Effector memory CD8-positive, alpha-beta T cell (primary cell): ENCODE measurements at regions not wholly inside any gene's neighbourhood (a gene's known extent, or its start where the extent isn't known, plus 50 kb on each side); places are given as distances from the start of the nearest gene placed in this dataset.

Experiments
- ATAC-seq: fragments of 150-1000 bp; cut with Tn5 transposase; replicated peaks from 2 replicates; pipeline ENCODE4 v1.10.0; 2021; ENCODE audit warnings: mild to moderate bottlenecking, moderate library complexity
- DNase-seq, 3 experiments: peaks; one replicate each; pipeline ENCODE4 v3.0.0; 2021
- H3K27ac Mint-ChIP-seq, 2 donors: one replicate each; pipeline ENCODE4 v1.8.0; 2022; ENCODE audit warnings: mild to moderate bottlenecking in 2 of 2, mixed read lengths in 2 of 2, moderate library complexity in 2 of 2
- H3K27me3 Mint-ChIP-seq, 2 donors: one replicate each; pipeline ENCODE4 v1.8.0; 2022; ENCODE audit warnings: mixed read lengths in 2 of 2
- H3K36me3 Mint-ChIP-seq: one replicate; pipeline ENCODE4 v1.8.0; 2022; ENCODE audit warnings: mild to moderate bottlenecking, moderate library complexity, mixed read lengths; ENCODE audit not compliant: insufficient read depth
- H3K4me1 Mint-ChIP-seq, 2 donors: one replicate each; pipeline ENCODE4 v1.8.0; 2022; ENCODE audit warnings: low read depth in 2 of 2, mixed read lengths in 2 of 2
- H3K4me3 Mint-ChIP-seq, 2 donors: one replicate each; pipeline ENCODE4 v1.8.0; 2022; ENCODE audit warnings: mild to moderate bottlenecking in 2 of 2, mixed read lengths in 2 of 2, moderate library complexity in 2 of 2
- H3K9me3 Mint-ChIP-seq, 2 donors: one replicate each; pipeline ENCODE4 v1.8.0; 2022; ENCODE audit warnings: mixed read lengths in 2 of 2

- no peaks in the 10 kb centered on the region for H3K4me1 Mint-ChIP-seq
- H3K36me3 Mint-ChIP-seq = peaks cover 3% of the 10 kb centered on the region
- ATAC-seq = no peak
- H3K27me3 Mint-ChIP-seq = peaks cover 48 to 87% of the 10 kb centered on the region in 2 donors
- no peaks in the 10 kb centered on the region for H3K9me3 Mint-ChIP-seq
- DNase-seq = no peak
- H3K4me3 Mint-ChIP-seq = no peak overlapping the region
- H3K27ac Mint-ChIP-seq = no peak overlapping the region
Observed at GRCh38 chr1:36658838-36659237, 176.1 kb upstream of the CSF3R start.

- no peaks in the 10 kb centered on the region for H3K4me1 Mint-ChIP-seq
- H3K27me3 Mint-ChIP-seq = peaks cover 55 to 94% of the 10 kb centered on the region in 2 donors
- peaks cover 3% of the 10 kb centered on the region for H3K36me3 Mint-ChIP-seq
Observed at GRCh38 chr1:36657826-36658225, 175.1 kb upstream of the CSF3R start.

GRCh38 chr1:36656838-36657237, 174.1 kb upstream of the CSF3R start:
- H3K27ac Mint-ChIP-seq = no peak overlapping the region
- DNase-seq = no peak

More at GRCh38 chr1:36657826-36658225, 175.1 kb upstream of the CSF3R start:
- DNase-seq (no peak), ATAC-seq (no peak)
- Mint-ChIP-seq H3K9me3 (no peaks in the 10 kb centered on the region), H3K4me3 (no peak overlapping the region), H3K27ac (no peak overlapping the region)

GRCh38 chr1:36656271-36656670, 173.6 kb upstream of the CSF3R start:
- no peak for ATAC-seq
- Mint-ChIP-seq H3K27me3 (peaks cover 60 to 95% of the 10 kb centered on the region in 2 donors), H3K27ac (no peak overlapping the region), H3K9me3 (no peaks in the 10 kb centered on the region), H3K36me3 (peaks cover 3% of the 10 kb centered on the region), H3K4me3 (no peak overlapping the region), H3K4me1 (peaks cover 0 to 4% of the 10 kb centered on the region in 2 donors)
- no peak for DNase-seq

More at GRCh38 chr1:36656838-36657237, 174.1 kb upstream of the CSF3R start:
- no peak for ATAC-seq
- H3K4me1 Mint-ChIP-seq = peaks cover 0 to 4% of the 10 kb centered on the region in 2 donors
- H3K36me3 Mint-ChIP-seq = peaks cover 3% of the 10 kb centered on the region
- no peaks in the 10 kb centered on the region for H3K9me3 Mint-ChIP-seq
- H3K4me3 Mint-ChIP-seq = no peak overlapping the region
- H3K27me3 Mint-ChIP-seq = peaks cover 57 to 95% of the 10 kb centered on the region in 2 donors

- Mint-ChIP-seq H3K36me3 (peaks cover 3% of the 10 kb centered on the region), H3K27me3 (peaks cover 63 to 95% of the 10 kb centered on the region in 2 donors), H3K4me3 (no peak overlapping the region), H3K27ac (no peak overlapping the region), H3K4me1 (peaks cover 7 to 11% of the 10 kb centered on the region in 2 donors), H3K9me3 (no peaks in the 10 kb centered on the region)
- ATAC-seq (no peak), DNase-seq (no peak)
Observed at GRCh38 chr1:36654586-36654985, 171.9 kb upstream of the CSF3R start.

GRCh38 chr1:36653850-36654249, 171.1 kb upstream of the CSF3R start:
- Mint-ChIP-seq H3K27me3 (peaks cover 57 to 90% of the 10 kb centered on the region in 2 donors), H3K36me3 (peaks cover 3% of the 10 kb centered on the region), H3K9me3 (no peaks in the 10 kb centered on the region), H3K27ac (no peak overlapping the region), H3K4me1 (peaks cover 7 to 11% of the 10 kb centered on the region in 2 donors), H3K4me3 (no peak overlapping the region)
- ATAC-seq (no peak), DNase-seq (no peak)

- ATAC-seq (no peak), DNase-seq (no peak)
- Mint-ChIP-seq H3K4me3 (no peak overlapping the region), H3K4me1 (peaks cover 7 to 11% of the 10 kb centered on the region in 2 donors), H3K36me3 (no peaks in the 10 kb centered on the region), H3K27me3 (peaks cover 62 to 89% of the 10 kb centered on the region in 2 donors), H3K27ac (no peak overlapping the region), H3K9me3 (no peaks in the 10 kb centered on the region)
Observed at GRCh38 chr1:36652586-36652985, 169.9 kb upstream of the CSF3R start.

GRCh38 chr1:36652011-36652410, 169.3 kb upstream of the CSF3R start:
- Mint-ChIP-seq H3K4me3 (no peak overlapping the region), H3K4me1 (peaks cover 7 to 11% of the 10 kb centered on the region in 2 donors), H3K9me3 (no peaks in the 10 kb centered on the region), H3K36me3 (no peaks in the 10 kb centered on the region), H3K27ac (no peak overlapping the region), H3K27me3 (peaks cover 64 to 89% of the 10 kb centered on the region in 2 donors)
- ATAC-seq (no peak), DNase-seq (no peak)

- no peak for DNase-seq
- Mint-ChIP-seq H3K27me3 (peaks cover 64 to 90% of the 10 kb centered on the region in 2 donors), H3K27ac (no peak overlapping the region), H3K4me3 (no peak overlapping the region), H3K36me3 (peaks cover 1% of the 10 kb centered on the region), H3K4me1 (peaks cover 7 to 11% of the 10 kb centered on the region in 2 donors), H3K9me3 (no peaks in the 10 kb centered on the region)
- no peak for ATAC-seq
Observed at GRCh38 chr1:36651176-36651910, 168.6 kb upstream of the CSF3R start.

GRCh38 chr1:36650200-36651065, 167.7 kb upstream of the CSF3R start:
- Mint-ChIP-seq H3K9me3 (no peaks in the 10 kb centered on the region), H3K36me3 (peaks cover 3% of the 10 kb centered on the region), H3K27me3 (peaks cover 73 to 90% of the 10 kb centered on the region in 2 donors), H3K27ac (no peak overlapping the region), H3K4me1 (peaks cover 7 to 11% of the 10 kb centered on the region in 2 donors), H3K4me3 (no peak overlapping the region)
- ATAC-seq (peak; percentile 60), DNase-seq (peak; percentile 56 to 65 (median 58))

GRCh38 chr1:36645867-36646266, 163.2 kb upstream of the CSF3R start:
- ATAC-seq (no peak), DNase-seq (no peak)
- no peaks in the 10 kb centered on the region for H3K9me3 Mint-ChIP-seq
- peaks cover 3% of the 10 kb centered on the region for H3K36me3 Mint-ChIP-seq
- H3K27me3 Mint-ChIP-seq = peaks cover 46 to 62% of the 10 kb centered on the region in 2 donors
- no peak overlapping the region for H3K27ac Mint-ChIP-seq
- H3K4me1 Mint-ChIP-seq = peaks cover 7% of the 10 kb centered on the region in 2 donors
- no peak overlapping the region for H3K4me3 Mint-ChIP-seq

- H3K36me3 Mint-ChIP-seq = peaks cover 3% of the 10 kb centered on the region
- H3K27ac Mint-ChIP-seq = no peak overlapping the region
- ATAC-seq (no peak), DNase-seq (no peak)
- no peaks in the 10 kb centered on the region for H3K9me3 Mint-ChIP-seq
- peaks cover 44 to 62% of the 10 kb centered on the region in 2 donors for H3K27me3 Mint-ChIP-seq
- H3K4me3 Mint-ChIP-seq = no peak overlapping the region
- H3K4me1 Mint-ChIP-seq = no peaks in the 10 kb centered on the region
Observed at GRCh38 chr1:36644556-36644955, 161.8 kb upstream of the CSF3R start.

- Mint-ChIP-seq H3K36me3 (peaks cover 3% of the 10 kb centered on the region), H3K27ac (no peak overlapping the region), H3K4me3 (no peak overlapping the region), H3K4me1 (peaks cover 0 to 4% of the 10 kb centered on the region in 2 donors), H3K9me3 (no peaks in the 10 kb centered on the region), H3K27me3 (peaks cover 52 to 68% of the 10 kb centered on the region in 2 donors)
- ATAC-seq (no peak), DNase-seq (no peak)
Observed at GRCh38 chr1:36643371-36644270, 160.9 kb upstream of the CSF3R start.
